NB4 (cell line): ENCODE measurements at regions not wholly inside any gene's neighbourhood (a gene's known extent, or its start where the extent isn't known, plus 50 kb on each side); places are given as distances from the start of the nearest gene placed in this dataset.

Source experiments
- CTCF ChIP-seq: IDR thresholded peaks from one replicate; pipeline ENCODE4 v1.5.1; 2012; ENCODE audit warnings: low read depth, low read length
- MYC ChIP-seq: IDR thresholded peaks from 2 replicates; pipeline ENCODE4 v1.6.1; 2011; ENCODE audit warnings: low read depth, low read length
- POLR2A ChIP-seq: IDR thresholded peaks from 2 replicates; pipeline ENCODE4 v1.6.1; 2011; ENCODE audit warnings: mild to moderate bottlenecking; ENCODE audit not compliant: insufficient read length; ENCODE audit errors: extremely low read depth
- TF ChIP-seq, protein P1 (sequence below): IDR thresholded peaks from 2 replicates; pipeline ENCODE4 v1.6.1; 2011; ENCODE audit warnings: low read depth, low read length

DNA sequence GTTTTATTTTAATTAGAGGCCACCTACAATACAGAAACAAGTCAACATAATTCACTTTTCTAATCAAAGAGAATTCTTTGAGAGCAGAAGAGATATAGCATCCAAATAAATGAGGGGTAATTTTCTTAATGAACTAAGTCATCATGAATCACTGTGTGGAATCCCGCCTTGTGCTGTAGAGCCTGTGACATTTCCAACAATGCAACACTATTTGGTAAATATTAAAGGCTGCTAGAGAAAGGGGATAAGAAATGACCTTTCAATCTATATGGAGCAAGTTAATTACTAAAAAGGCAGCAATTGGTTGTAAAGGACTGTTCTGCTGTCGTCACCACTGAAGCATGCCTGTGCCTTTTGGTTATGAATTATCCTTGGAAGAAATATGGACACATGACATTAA lies 345.7 kb upstream of the MAF start:
- TF ChIP-seq CTCF, result no peak
- TF ChIP-seq, protein P1, sequence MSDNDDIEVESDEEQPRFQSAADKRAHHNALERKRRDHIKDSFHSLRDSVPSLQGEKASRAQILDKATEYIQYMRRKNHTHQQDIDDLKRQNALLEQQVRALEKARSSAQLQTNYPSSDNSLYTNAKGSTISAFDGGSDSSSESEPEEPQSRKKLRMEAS, result no peak
- TF ChIP-seq POLR2A, result no peak
- TF ChIP-seq MYC, result no peak
